MM.1S (cell line): ENCODE measurements at regions not wholly inside any gene's neighbourhood (a gene's known extent, or its start where the extent isn't known, plus 50 kb on each side); places are given as distances from the start of the nearest gene placed in this dataset.

Experiments
- DNase-seq: peaks from one replicate; pipeline ENCODE4 v3.0.0-alpha.2; 2015
- H2AFZ ChIP-seq: fragments of 300-600 bp; sonication (generic); 2 replicates; pipeline ENCODE4 v1.6.0; 2016; ENCODE audit warnings: antibody characterized with exemption, low read length
- H3F3A ChIP-seq: fragments of 300-600 bp; sonication (generic); 2 replicates; pipeline ENCODE4 v1.6.1; 2016; ENCODE audit warnings: mild to moderate bottlenecking, antibody characterized with exemption, low read length, moderate library complexity, mixed read lengths; ENCODE audit not compliant: insufficient read depth
- H3K27ac ChIP-seq: fragments of 300-600 bp; sonication (generic); 2 replicates; pipeline ENCODE4 v1.5.1; 2016; ENCODE audit warnings: mild to moderate bottlenecking, low read length
- H3K27me3 ChIP-seq: fragments of 300-600 bp; sonication (generic); replicated peaks from 2 replicates; pipeline ENCODE4 v1.6.0; 2016; ENCODE audit warnings: low read length; ENCODE audit not compliant: insufficient read depth
- H3K36me3 ChIP-seq: fragments of 300-600 bp; sonication (generic); replicated peaks from 2 replicates; pipeline ENCODE4 v1.6.1; 2016; ENCODE audit warnings: mild to moderate bottlenecking, low read length, mixed read lengths; ENCODE audit not compliant: insufficient read depth
- H3K4me1 ChIP-seq: fragments of 300-600 bp; sonication (generic); 2 replicates; pipeline ENCODE4 v1.6.1; 2016; ENCODE audit warnings: low read length, mixed read lengths
- H3K4me2 ChIP-seq: fragments of 300-600 bp; sonication (generic); 2 replicates; pipeline ENCODE4 v1.6.0; 2016; ENCODE audit warnings: low read depth, low read length
- H3K4me3 ChIP-seq: fragments of 300-600 bp; sonication (generic); 2 replicates; pipeline ENCODE4 v1.5.1; 2016; ENCODE audit warnings: low read length, mixed read lengths
- H3K79me2 ChIP-seq: fragments of 300-600 bp; sonication (generic); 2 replicates; pipeline ENCODE4 v1.6.1; 2016; ENCODE audit warnings: mixed run types, low read length, mixed read lengths
- H3K9ac ChIP-seq: fragments of 300-600 bp; sonication (generic); 2 replicates; pipeline ENCODE4 v1.6.1; 2016; ENCODE audit warnings: low read length, mixed read lengths
- H3K9me2 ChIP-seq: fragments of 300-600 bp; sonication (generic); replicated peaks from 2 replicates; pipeline ENCODE4 v1.6.1; 2016; ENCODE audit warnings: mild to moderate bottlenecking, low read length, mixed read lengths; ENCODE audit not compliant: insufficient read depth
- H3K9me3 ChIP-seq: fragments of 300-600 bp; sonication (generic); replicated peaks from 2 replicates; pipeline ENCODE4 v1.6.1; 2016; ENCODE audit warnings: mild to moderate bottlenecking, low read length, mixed read lengths; ENCODE audit not compliant: insufficient read depth
- H4K20me1 ChIP-seq: fragments of 300-600 bp; sonication (generic); 2 replicates; pipeline ENCODE4 v1.6.1; 2016; ENCODE audit warnings: mild to moderate bottlenecking, low read length, moderate library complexity, mixed read lengths; ENCODE audit not compliant: insufficient read depth
- CTCF ChIP-seq: fragments of 300-600 bp; sonication (generic); IDR thresholded peaks from 2 replicates; pipeline ENCODE4 v1.5.1; 2016; ENCODE audit warnings: antibody characterized with exemption, low read length, mixed read lengths
- EZH2 ChIP-seq: fragments of 300-600 bp; sonication (generic); optimal IDR thresholded peaks from 2 replicates; pipeline ENCODE3; 2017; ENCODE audit warnings: low read depth, mild to moderate bottlenecking, antibody characterized with exemption, low read length, mixed read lengths
- EZH2phosphoT487 ChIP-seq: fragments of 300-600 bp; sonication (generic); IDR thresholded peaks from 2 replicates; pipeline ENCODE4 v1.6.1; 2018; ENCODE audit warnings: antibody characterized with exemption, low read length

- H3K27me3 ChIP-seq: no peaks in the 10 kb centered on the region
- peaks cover 22% of the 10 kb centered on the region for H3K4me1 ChIP-seq
- no peak overlapping the region for H3K27ac ChIP-seq
- H3K4me3 ChIP-seq: no peak overlapping the region
- H2AFZ ChIP-seq: no peak overlapping the region
- H3K4me2 ChIP-seq: no peak overlapping the region
- no peaks in the 10 kb centered on the region for H4K20me1 ChIP-seq
- H3F3A ChIP-seq: peaks cover 7% of the 10 kb centered on the region; the same call in 1 of the 2 replicates
- no peaks in the 10 kb centered on the region for H3K36me3 ChIP-seq
- no peak for DNase-seq
- no peak overlapping the region for H3K9ac ChIP-seq
- TF ChIP-seq CTCF: no peak
- TF ChIP-seq EZH2phosphoT487: no peak
- no peak for TF ChIP-seq EZH2
- no peaks in the 10 kb centered on the region for H3K9me3 ChIP-seq
- no peaks in the 10 kb centered on the region for H3K79me2 ChIP-seq
- no peaks in the 10 kb centered on the region for H3K9me2 ChIP-seq
These were observed 219.0 kb upstream of the SPRY2 start for GRCh38 chr13:80559944-80560343.

GRCh38 chr13:80558074-80558473 lies 217.1 kb upstream of the SPRY2 start:
- Histone ChIP-seq H3K4me1 (peaks cover 11% of the 10 kb centered on the region), H3K9me3 (no peaks in the 10 kb centered on the region), H3K79me2 (no peaks in the 10 kb centered on the region), H3F3A (peaks cover 7% of the 10 kb centered on the region; the same call in 1 of the 2 replicates), H3K27ac (no peak overlapping the region), H3K4me3 (no peak overlapping the region), H3K9ac (no peak overlapping the region), H2AFZ (no peak overlapping the region), H3K4me2 (no peak overlapping the region), H4K20me1 (no peaks in the 10 kb centered on the region), H3K36me3 (no peaks in the 10 kb centered on the region), H3K9me2 (no peaks in the 10 kb centered on the region), H3K27me3 (no peaks in the 10 kb centered on the region)
- no peak for DNase-seq
- no peak for TF ChIP-seq EZH2phosphoT487

GRCh38 chr13:80555796-80556678 lies 215.1 kb upstream of the SPRY2 start:
- Histone ChIP-seq H3K36me3 (no peaks in the 10 kb centered on the region), H3K27ac (no peak overlapping the region), H3K79me2 (no peaks in the 10 kb centered on the region), H3K4me1 (no peaks in the 10 kb centered on the region), H3K9ac (no peak overlapping the region), H3K9me2 (no peaks in the 10 kb centered on the region), H2AFZ (no peak overlapping the region), H3F3A (no peaks in the 10 kb centered on the region), H3K9me3 (no peaks in the 10 kb centered on the region), H4K20me1 (no peaks in the 10 kb centered on the region), H3K4me3 (no peak overlapping the region), H3K4me2 (no peak overlapping the region), H3K27me3 (no peaks in the 10 kb centered on the region)
- TF ChIP-seq CTCF (no peak), EZH2 (no peak), EZH2phosphoT487 (no peak)
- no peak for DNase-seq

GRCh38 chr13:80552851-80553440 lies 212.0 kb upstream of the SPRY2 start:
- no peaks in the 10 kb centered on the region for H3K4me1 ChIP-seq
- no peak for TF ChIP-seq EZH2phosphoT487
- TF ChIP-seq EZH2: no peak
- no peak for TF ChIP-seq CTCF
- no peak overlapping the region for H3K4me2 ChIP-seq
- no peak for DNase-seq
- no peaks in the 10 kb centered on the region for H3K9me3 ChIP-seq
- no peaks in the 10 kb centered on the region for H3K36me3 ChIP-seq
- no peaks in the 10 kb centered on the region for H3K9me2 ChIP-seq
- no peak overlapping the region for H2AFZ ChIP-seq
- H3K27ac ChIP-seq: no peak overlapping the region
- H3K27me3 ChIP-seq: no peaks in the 10 kb centered on the region
- H3K9ac ChIP-seq: no peak overlapping the region
- H3K4me3 ChIP-seq: no peak overlapping the region
- no peaks in the 10 kb centered on the region for H4K20me1 ChIP-seq
- H3K79me2 ChIP-seq: no peaks in the 10 kb centered on the region
- H3F3A ChIP-seq: no peaks in the 10 kb centered on the region
